Tibial nerve (tissue), 4 donors: ENCODE measurements at regions not wholly inside any gene's neighbourhood (a gene's known extent, or its start where the extent isn't known, plus 50 kb on each side); places are given as distances from the start of the nearest gene placed in this dataset.

Experiments used
- CTCF ChIP-seq, 5 experiments: fragments of 200-600 bp in 3 of 5; fragments of 450-650 bp in 2 of 5; sonication (generic) in 3 of 5; IDR thresholded peaks; one replicate each; pipeline ENCODE4 v1.5.1; 2016 to 2019; ENCODE audit warnings: antibody characterized with exemption in 5 of 5, mild to moderate bottlenecking in 3 of 5, moderate library complexity in 2 of 5
- EP300 ChIP-seq, 2 donors: sonication (generic); formaldehyde crosslinking; IDR thresholded peaks; one replicate each; pipeline ENCODE4 v1.6.1; 2017; ENCODE audit warnings: antibody characterized with exemption in 2 of 2, mild to moderate bottlenecking in 1 of 2
- POLR2A ChIP-seq, 2 donors: fragments of 450-650 bp; IDR thresholded peaks; one replicate each; pipeline ENCODE4 v1.6.1; 2017; ENCODE audit warnings: antibody characterized with exemption in 2 of 2, mild to moderate bottlenecking in 2 of 2, moderate library complexity in 2 of 2

- TF ChIP-seq CTCF (IDR thresholded peaks at IDR 0.05) (no peak), POLR2A (IDR thresholded peaks at IDR 0.05) (no peak), EP300 (IDR thresholded peaks at IDR 0.05) (no peak)
These were observed 1439.0 kb upstream of the SPRY2 start for GRCh38 chr13:81779876-81780275.
